ENCODE measurements at regions not wholly inside any gene's neighbourhood (a gene's known extent, or its start where the extent isn't known, plus 50 kb on each side); places are given as distances from the start of the nearest gene placed in this dataset.

GRCh38 chr12:20272801-20273200, 95.5 kb upstream of the PDE3A start:
- H3K36me3 Mint-ChIP-seq = no peaks in the 10 kb centered on the region
- H3K27ac Mint-ChIP-seq = no peak overlapping the region
- ATAC-seq = no peak
- no peak overlapping the region for H3K4me3 Mint-ChIP-seq
- no peak for DNase-seq (ENCODE audit: low spot score in 2 of 2)
- no peaks in the 10 kb centered on the region for H3K9me3 Mint-ChIP-seq
- no peaks in the 10 kb centered on the region for H3K4me1 Mint-ChIP-seq

- Mint-ChIP-seq H3K4me1 (no peaks in the 10 kb centered on the region), H3K36me3 (no peaks in the 10 kb centered on the region), H3K27ac (no peak overlapping the region), H3K9me3 (no peaks in the 10 kb centered on the region), H3K4me3 (no peak overlapping the region)
- ATAC-seq (no peak), DNase-seq (ENCODE audit: low spot score in 2 of 2) (no peak)
Measured at GRCh38 chr12:20274008-20274407, 94.3 kb upstream of the PDE3A start.

- no peak for ATAC-seq
- no peak overlapping the region for H3K27ac Mint-ChIP-seq
Measured at GRCh38 chr12:20278276-20278675, 90.1 kb upstream of the PDE3A start.

GRCh38 chr12:20280515-20280914, 87.8 kb upstream of the PDE3A start:
- DNase-seq (ENCODE audit: low spot score in 2 of 2) (no peak), ATAC-seq (no peak)
- Mint-ChIP-seq H3K9me3 (no peaks in the 10 kb centered on the region), H3K4me3 (no peak overlapping the region), H3K27ac (no peak overlapping the region), H3K36me3 (no peaks in the 10 kb centered on the region), H3K4me1 (no peaks in the 10 kb centered on the region)

More at GRCh38 chr12:20278276-20278675, 90.1 kb upstream of the PDE3A start:
- no peak for DNase-seq (ENCODE audit: low spot score in 2 of 2)
- Mint-ChIP-seq H3K4me1 (no peaks in the 10 kb centered on the region), H3K9me3 (no peaks in the 10 kb centered on the region), H3K4me3 (no peak overlapping the region), H3K36me3 (no peaks in the 10 kb centered on the region)

- Mint-ChIP-seq H3K4me3 (no peak overlapping the region), H3K4me1 (no peaks in the 10 kb centered on the region), H3K9me3 (peaks cover 5% of the 10 kb centered on the region), H3K27ac (no peak overlapping the region), H3K36me3 (no peaks in the 10 kb centered on the region)
- ATAC-seq (no peak), DNase-seq (ENCODE audit: low spot score in 2 of 2) (no peak)
Measured at GRCh38 chr12:20282401-20282800, 85.9 kb upstream of the PDE3A start.

- H3K4me3 Mint-ChIP-seq = no peak overlapping the region
- DNase-seq (ENCODE audit: low spot score in 2 of 2) = no peak
- peaks cover 5% of the 10 kb centered on the region for H3K9me3 Mint-ChIP-seq
- no peak overlapping the region for H3K27ac Mint-ChIP-seq
- no peaks in the 10 kb centered on the region for H3K4me1 Mint-ChIP-seq
- H3K36me3 Mint-ChIP-seq = no peaks in the 10 kb centered on the region
- ATAC-seq = no peak
Measured at GRCh38 chr12:20283482-20283881, 84.9 kb upstream of the PDE3A start.

- no peak overlapping the region for H3K27ac Mint-ChIP-seq
- no peak overlapping the region for H3K4me3 Mint-ChIP-seq
- no peak for DNase-seq (ENCODE audit: low spot score in 2 of 2)
- no peaks in the 10 kb centered on the region for H3K4me1 Mint-ChIP-seq
- peaks cover 5% of the 10 kb centered on the region for H3K9me3 Mint-ChIP-seq
- ATAC-seq = no peak
- H3K36me3 Mint-ChIP-seq = no peaks in the 10 kb centered on the region
Measured at GRCh38 chr12:20289520-20289919, 78.8 kb upstream of the PDE3A start.

GRCh38 chr12:20300457-20300856, 67.9 kb upstream of the PDE3A start:
- Mint-ChIP-seq H3K27ac (no peak overlapping the region), H3K4me3 (no peak overlapping the region), H3K36me3 (no peaks in the 10 kb centered on the region), H3K4me1 (no peaks in the 10 kb centered on the region), H3K9me3 (peaks cover 12% of the 10 kb centered on the region)
- no peak for ATAC-seq
- no peak for DNase-seq (ENCODE audit: low spot score in 2 of 2)

- DNase-seq (ENCODE audit: low spot score in 2 of 2) (no peak), ATAC-seq (no peak)
- H3K4me3 Mint-ChIP-seq = no peak overlapping the region
- H3K36me3 Mint-ChIP-seq = no peaks in the 10 kb centered on the region
- no peaks in the 10 kb centered on the region for H3K4me1 Mint-ChIP-seq
- peaks cover 14% of the 10 kb centered on the region for H3K9me3 Mint-ChIP-seq
- H3K27ac Mint-ChIP-seq = no peak overlapping the region
Measured at GRCh38 chr12:20305470-20305869, 62.9 kb upstream of the PDE3A start.

- Mint-ChIP-seq H3K4me3 (no peak overlapping the region), H3K9me3 (peaks cover 12% of the 10 kb centered on the region), H3K36me3 (no peaks in the 10 kb centered on the region), H3K27ac (no peak overlapping the region), H3K4me1 (no peaks in the 10 kb centered on the region)
- ATAC-seq = no peak
- no peak for DNase-seq (ENCODE audit: low spot score in 2 of 2)
Measured at GRCh38 chr12:20309504-20310148, 58.7 kb upstream of the PDE3A start.

GRCh38 chr12:20314328-20314727, 54.0 kb upstream of the PDE3A start:
- no peak for ATAC-seq
- H3K4me1 Mint-ChIP-seq = no peaks in the 10 kb centered on the region
- no peaks in the 10 kb centered on the region for H3K9me3 Mint-ChIP-seq
- no peak overlapping the region for H3K4me3 Mint-ChIP-seq
- no peak overlapping the region for H3K27ac Mint-ChIP-seq
- H3K36me3 Mint-ChIP-seq = no peaks in the 10 kb centered on the region
- DNase-seq (ENCODE audit: low spot score in 2 of 2) = no peak

- ATAC-seq (no peak), DNase-seq (ENCODE audit: low spot score in 2 of 2) (no peak)
- no peak overlapping the region for H3K4me3 Mint-ChIP-seq
- H3K36me3 Mint-ChIP-seq = no peaks in the 10 kb centered on the region
- H3K4me1 Mint-ChIP-seq = no peaks in the 10 kb centered on the region
- H3K9me3 Mint-ChIP-seq = no peaks in the 10 kb centered on the region
- H3K27ac Mint-ChIP-seq = no peak overlapping the region
Measured at GRCh38 chr12:20317554-20317953, 50.8 kb upstream of the PDE3A start.
